ENCODE measurements at regions not wholly inside any gene's neighbourhood (a gene's known extent, or its start where the extent isn't known, plus 50 kb on each side); places are given as distances from the start of the nearest gene placed in this dataset.

GRCh38 chr10:10871352-10871751 is 146.3 kb upstream of the CELF2 start:
- Mint-ChIP-seq H3K27me3 (ENCODE audit: low read depth in 2 of 2) (peaks cover 13 to 28% of the 10 kb centered on the region in 2 donors), H3K9me3 (no peaks in the 10 kb centered on the region), H3K36me3 (no peaks in the 10 kb centered on the region), H3K4me3 (no peak overlapping the region), H3K4me1 (no peaks in the 10 kb centered on the region), H3K27ac (no peak overlapping the region)
- Histone ChIP-seq H3K27me3 (ENCODE audit: control insufficient read depth, insufficient read depth, low read length) (no peaks in the 10 kb centered on the region), H3K27ac (ENCODE audit: low read length) (no peak overlapping the region), H3K4me3 (ENCODE audit: low read length) (no peak overlapping the region), H3K9me3 (ENCODE audit: control insufficient read depth, insufficient read depth, low read length) (no peaks in the 10 kb centered on the region), H3K4me1 (ENCODE audit: control insufficient read depth, insufficient read depth, low read length) (no peaks in the 10 kb centered on the region), H3K36me3 (ENCODE audit: control insufficient read depth, insufficient read depth, low read length) (no peaks in the 10 kb centered on the region)
- TF ChIP-seq CTCF (IDR thresholded peaks at IDR 0.05) = no peak
- WGBS (ENCODE audit: insufficient coverage) = 88% methylated on average over 7 of the region's 7 CpGs
- DNase-seq (no peak), ATAC-seq (no peak)
- intact Hi-C loops (cut with micrococcal nuclease) = no loop called here

- no peaks in the 10 kb centered on the region for H3K4me1 Mint-ChIP-seq
- DNase-seq = no peak
- Histone ChIP-seq H3K4me3 (ENCODE audit: low read length) (no peak overlapping the region), H3K4me1 (ENCODE audit: control insufficient read depth, insufficient read depth, low read length) (no peaks in the 10 kb centered on the region), H3K36me3 (ENCODE audit: control insufficient read depth, insufficient read depth, low read length) (no peaks in the 10 kb centered on the region), H3K27me3 (ENCODE audit: control insufficient read depth, insufficient read depth, low read length) (no peaks in the 10 kb centered on the region), H3K9me3 (ENCODE audit: control insufficient read depth, insufficient read depth, low read length) (no peaks in the 10 kb centered on the region), H3K27ac (ENCODE audit: low read length) (no peak overlapping the region)
- peaks cover 18 to 34% of the 10 kb centered on the region in 2 donors for H3K27me3 Mint-ChIP-seq (ENCODE audit: low read depth in 2 of 2)
- no peak overlapping the region for H3K4me3 Mint-ChIP-seq
- no peak for TF ChIP-seq CTCF (IDR thresholded peaks at IDR 0.05)
- no peaks in the 10 kb centered on the region for H3K9me3 Mint-ChIP-seq
- no peak overlapping the region for H3K27ac Mint-ChIP-seq
- intact Hi-C loops (cut with micrococcal nuclease) = no loop called here
- no peak for ATAC-seq
- 70% methylated on average over 5 of the region's 6 CpGs for WGBS (ENCODE audit: insufficient coverage)
- no peaks in the 10 kb centered on the region for H3K36me3 Mint-ChIP-seq
Measured at GRCh38 chr10:10872035-10872673, 145.5 kb upstream of the CELF2 start.

- no peak overlapping the region for H3K4me3 ChIP-seq (ENCODE audit: low read length)
- Mint-ChIP-seq H3K4me3 (no peak overlapping the region), H3K4me1 (no peaks in the 10 kb centered on the region), H3K27ac (no peak overlapping the region), H3K27me3 (ENCODE audit: low read depth in 2 of 2) (peaks cover 16 to 34% of the 10 kb centered on the region in 2 donors), H3K36me3 (no peaks in the 10 kb centered on the region), H3K9me3 (no peaks in the 10 kb centered on the region)
- intact Hi-C loops (cut with micrococcal nuclease) = no loop called here
- no peaks in the 10 kb centered on the region for H3K36me3 ChIP-seq (ENCODE audit: control insufficient read depth, insufficient read depth, low read length)
- TF ChIP-seq CTCF (IDR thresholded peaks at IDR 0.05) = no peak
- WGBS (ENCODE audit: insufficient coverage) = 100% methylated on average over 1 of the region's 2 CpGs
- no peak for DNase-seq
- no peak for ATAC-seq
- H3K9me3 ChIP-seq (ENCODE audit: control insufficient read depth, insufficient read depth, low read length) = no peaks in the 10 kb centered on the region
- H3K27ac ChIP-seq (ENCODE audit: low read length) = no peak overlapping the region
- no peaks in the 10 kb centered on the region for H3K4me1 ChIP-seq (ENCODE audit: control insufficient read depth, insufficient read depth, low read length)
- no peaks in the 10 kb centered on the region for H3K27me3 ChIP-seq (ENCODE audit: control insufficient read depth, insufficient read depth, low read length)
Measured at GRCh38 chr10:10872764-10873163, 144.9 kb upstream of the CELF2 start.

- DNase-seq = no peak
- no peaks in the 10 kb centered on the region for H3K9me3 ChIP-seq (ENCODE audit: control insufficient read depth, insufficient read depth, low read length)
- ATAC-seq = no peak
- TF ChIP-seq CTCF (IDR thresholded peaks at IDR 0.05) = no peak
- H3K4me1 ChIP-seq (ENCODE audit: control insufficient read depth, insufficient read depth, low read length) = no peaks in the 10 kb centered on the region
- H3K4me3 Mint-ChIP-seq = no peak overlapping the region
- no peaks in the 10 kb centered on the region for H3K4me1 Mint-ChIP-seq
- 80% methylated on average over 1 of the region's 4 CpGs for WGBS (ENCODE audit: insufficient coverage)
- no peak overlapping the region for H3K4me3 ChIP-seq (ENCODE audit: low read length)
- no peaks in the 10 kb centered on the region for H3K36me3 ChIP-seq (ENCODE audit: control insufficient read depth, insufficient read depth, low read length)
- no peak overlapping the region for H3K27ac ChIP-seq (ENCODE audit: low read length)
- peaks cover 15 to 34% of the 10 kb centered on the region in 2 donors for H3K27me3 Mint-ChIP-seq (ENCODE audit: low read depth in 2 of 2)
- no peak overlapping the region for H3K27ac Mint-ChIP-seq
- H3K9me3 Mint-ChIP-seq = no peaks in the 10 kb centered on the region
- H3K36me3 Mint-ChIP-seq = no peaks in the 10 kb centered on the region
- H3K27me3 ChIP-seq (ENCODE audit: control insufficient read depth, insufficient read depth, low read length) = no peaks in the 10 kb centered on the region
- intact Hi-C loops (cut with micrococcal nuclease) = no loop called here
Measured at GRCh38 chr10:10873289-10873688, 144.4 kb upstream of the CELF2 start.
